B cell (primary cell): ENCODE measurements at regions not wholly inside any gene's neighbourhood (a gene's known extent, or its start where the extent isn't known, plus 50 kb on each side); places are given as distances from the start of the nearest gene placed in this dataset.

ENCODE experiments used
- ATAC-seq: fragments of 200-7000 bp; cut with Tn5 transposase; one replicate; pipeline ENCODE4 v1.10.0; 2021; ENCODE audit warnings: low read depth, mild to moderate bottlenecking, moderate number of reproducible peaks, moderate library complexity
- CTCF ChIA-PET: fragments of 350-600 bp; sonication (Branson Sonifier 250); formaldehyde crosslinking; loops from one replicate; lab custom pipeline; 2021; ENCODE audit warnings: antibody characterized with exemption, inconsistent platforms; lab: Charles Lee
- POLR2A ChIA-PET: fragments of 350-600 bp; sonication (Branson Sonifier 250); formaldehyde crosslinking; loops from one replicate; lab custom pipeline; 2021; ENCODE audit warnings: antibody characterized with exemption; lab: Charles Lee
- DNase-seq: peaks from one replicate; pipeline ENCODE4 v3.0.0; 2013
- H2AFZ ChIP-seq: 2 replicates; pipeline ENCODE4 v1.6.1; 2012; ENCODE audit warnings: mild to moderate bottlenecking, low read depth, low read length; ENCODE audit not compliant: insufficient read depth, poor library complexity, severe bottlenecking
- H3K27ac ChIP-seq, 2 donors: 1 replicate in 1 of 2; 2 replicates in 1 of 2; pipeline ENCODE4 v1.5.1; 2012 to 2013; ENCODE audit warnings: low read length in 2 of 2, mild to moderate bottlenecking in 2 of 2, moderate library complexity in 1 of 2
- H3K27me3 ChIP-seq, 4 experiments: fragments of 200-600 bp in 1 of 4; sonication (generic) in 1 of 4; replicated peaks in 1 of 4; 1 replicate in 2 of 4; 2 replicates in 2 of 4; pipeline versions ENCODE4 v1.6.1 to v1.7.0; 2013 to 2016; ENCODE audit warnings: low read length in 3 of 4, mild to moderate bottlenecking in 2 of 4, mixed read lengths in 1 of 4, moderate library complexity in 1 of 4; ENCODE audit not compliant: insufficient read depth in 4 of 4, control insufficient read depth in 3 of 4; ENCODE audit errors: control extremely low read depth in 1 of 4
- H3K36me3 ChIP-seq, 2 experiments: replicated peaks in 1 of 2; 1 replicate in 1 of 2; 2 replicates in 1 of 2; pipeline versions ENCODE4 v1.6.1 to v1.7.1; 2013; ENCODE audit warnings: low read length in 1 of 2; ENCODE audit not compliant: insufficient read depth in 2 of 2, control insufficient read depth in 1 of 2; ENCODE audit errors: control extremely low read depth in 1 of 2, extremely low read depth in 1 of 2
- H3K4me1 ChIP-seq, 2 donors: fragments of 200-600 bp in 1 of 2; sonication (generic) in 1 of 2; 1 replicate in 1 of 2; 2 replicates in 1 of 2; pipeline versions ENCODE4 v1.5.1 to v1.6.1; 2013 to 2017; ENCODE audit warnings: low read length in 2 of 2; ENCODE audit not compliant: control insufficient read depth in 2 of 2, insufficient read depth in 2 of 2
- H3K4me2 ChIP-seq: replicated peaks from 2 replicates; pipeline ENCODE3; 2012; ENCODE audit warnings: mild to moderate bottlenecking, low read depth, low read length; ENCODE audit not compliant: poor library complexity, severe bottlenecking
- H3K4me3 ChIP-seq, 5 experiments: fragments of 200-600 bp in 1 of 5; sonication (generic) in 1 of 5; 1 replicate in 3 of 5; 2 replicates in 2 of 5; pipeline versions ENCODE4 v1.5.1 to v1.7.0; 2011 to 2016; ENCODE audit warnings: low read length in 4 of 5, mild to moderate bottlenecking in 4 of 5, low read depth in 2 of 5, control low read depth in 1 of 5, moderate library complexity in 1 of 5; ENCODE audit not compliant: insufficient read depth in 1 of 5; ENCODE audit errors: control extremely low read depth in 1 of 5, extremely low read depth in 1 of 5
- H3K79me2 ChIP-seq: fragments of 200-600 bp; sonication (generic); one replicate; pipeline ENCODE4 v1.6.0; 2016; ENCODE audit warnings: low read length; ENCODE audit not compliant: control insufficient read depth, insufficient read depth
- H3K9ac ChIP-seq: fragments of 200-600 bp; sonication (generic); 2 replicates; pipeline ENCODE4 v1.6.1; 2017; ENCODE audit warnings: mild to moderate bottlenecking, low read length, moderate library complexity
- H3K9me3 ChIP-seq, 3 donors: one replicate each; pipeline versions ENCODE4 v1.6.1 to v1.7.1; 2013; ENCODE audit warnings: low read length in 2 of 3; ENCODE audit not compliant: control insufficient read depth in 2 of 3, insufficient read depth in 1 of 3; ENCODE audit errors: control extremely low read depth in 1 of 3
- H4K20me1 ChIP-seq: 2 replicates; pipeline ENCODE4 v1.6.0; 2012; ENCODE audit warnings: mild to moderate bottlenecking, low read length; ENCODE audit not compliant: insufficient read depth, control insufficient read depth, poor library complexity, severe bottlenecking
- H3K27ac Mint-ChIP-seq: one replicate; pipeline ENCODE4 v1.8.0; 2021; ENCODE audit warnings: mixed read lengths
- H3K27me3 Mint-ChIP-seq: one replicate; pipeline ENCODE4 v1.8.0; 2021; ENCODE audit warnings: mixed read lengths
- H3K4me1 Mint-ChIP-seq: one replicate; pipeline ENCODE4 v1.8.0; 2021; ENCODE audit warnings: mixed read lengths
- H3K4me3 Mint-ChIP-seq: one replicate; pipeline ENCODE4 v1.8.0; 2021; ENCODE audit warnings: mixed read lengths
- H3K9me3 Mint-ChIP-seq: one replicate; pipeline ENCODE4 v1.8.0; 2022; ENCODE audit warnings: mixed read lengths; ENCODE audit not compliant: insufficient read depth
- EZH2 ChIP-seq: IDR thresholded peaks from 2 replicates; pipeline ENCODE4 v1.6.1; 2012; ENCODE audit warnings: borderline replicate concordance, low read depth, mild to moderate bottlenecking, moderate library complexity, low read length; ENCODE audit not compliant: insufficient read depth, poor library complexity, severe bottlenecking
- WGBS: methylation state at CpG from one replicate; pipeline ENCODE4 v1.1.5; 2013; ENCODE audit warnings: missing lambda C conversion rate; ENCODE audit not compliant: insufficient coverage; 5-methylcytosine and 5-hydroxymethylcytosine counted together
- intact Hi-C: fragments of 100-400 bp; cut with micrococcal nuclease; formaldehyde crosslinking; loops from one replicate; pipeline ENCODE4 v1.10.0; 2022
- TF ChIP-seq, protein P1 (sequence below): fragments of 200-600 bp; IDR thresholded peaks from one replicate; pipeline ENCODE4 v1.8.0; 2022; ENCODE audit warnings: antibody characterized with exemption, mild to moderate bottlenecking

- no peak overlapping the region for H2AFZ ChIP-seq
- no peak overlapping the region for H3K4me3 ChIP-seq
- H3K4me2 ChIP-seq, result no peak overlapping the region
- no peak overlapping the region for H3K27ac ChIP-seq
- Mint-ChIP-seq H3K4me1 (no peaks in the 10 kb centered on the region), H3K27me3 (no peaks in the 10 kb centered on the region), H3K9me3 (peaks cover 6% of the 10 kb centered on the region), H3K4me3 (no peak overlapping the region), H3K27ac (no peak overlapping the region)
- H3K27me3 ChIP-seq, result no peaks in the 10 kb centered on the region
- no peaks in the 10 kb centered on the region for H3K9me3 ChIP-seq
- no peak for DNase-seq
- no CpG with 5 or more reads among the region's 4 CpGs for WGBS
- ChIA-PET CTCF (no interaction called here), POLR2A (no interaction called here)
- H3K9ac ChIP-seq, result no peak overlapping the region
- ATAC-seq, result no peak
- TF ChIP-seq EZH2, result no peak
- TF ChIP-seq, protein P1, sequence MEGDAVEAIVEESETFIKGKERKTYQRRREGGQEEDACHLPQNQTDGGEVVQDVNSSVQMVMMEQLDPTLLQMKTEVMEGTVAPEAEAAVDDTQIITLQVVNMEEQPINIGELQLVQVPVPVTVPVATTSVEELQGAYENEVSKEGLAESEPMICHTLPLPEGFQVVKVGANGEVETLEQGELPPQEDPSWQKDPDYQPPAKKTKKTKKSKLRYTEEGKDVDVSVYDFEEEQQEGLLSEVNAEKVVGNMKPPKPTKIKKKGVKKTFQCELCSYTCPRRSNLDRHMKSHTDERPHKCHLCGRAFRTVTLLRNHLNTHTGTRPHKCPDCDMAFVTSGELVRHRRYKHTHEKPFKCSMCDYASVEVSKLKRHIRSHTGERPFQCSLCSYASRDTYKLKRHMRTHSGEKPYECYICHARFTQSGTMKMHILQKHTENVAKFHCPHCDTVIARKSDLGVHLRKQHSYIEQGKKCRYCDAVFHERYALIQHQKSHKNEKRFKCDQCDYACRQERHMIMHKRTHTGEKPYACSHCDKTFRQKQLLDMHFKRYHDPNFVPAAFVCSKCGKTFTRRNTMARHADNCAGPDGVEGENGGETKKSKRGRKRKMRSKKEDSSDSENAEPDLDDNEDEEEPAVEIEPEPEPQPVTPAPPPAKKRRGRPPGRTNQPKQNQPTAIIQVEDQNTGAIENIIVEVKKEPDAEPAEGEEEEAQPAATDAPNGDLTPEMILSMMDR, result no peak
- no peaks in the 10 kb centered on the region for H3K79me2 ChIP-seq
- no peaks in the 10 kb centered on the region for H3K4me1 ChIP-seq
- H3K36me3 ChIP-seq, result no peaks in the 10 kb centered on the region
- no peaks in the 10 kb centered on the region for H4K20me1 ChIP-seq
- intact Hi-C loops, result no loop called here
Measured at GRCh38 chr3:78050276-78051065, 1010.6 kb downstream of the ROBO2 start.

DNA sequence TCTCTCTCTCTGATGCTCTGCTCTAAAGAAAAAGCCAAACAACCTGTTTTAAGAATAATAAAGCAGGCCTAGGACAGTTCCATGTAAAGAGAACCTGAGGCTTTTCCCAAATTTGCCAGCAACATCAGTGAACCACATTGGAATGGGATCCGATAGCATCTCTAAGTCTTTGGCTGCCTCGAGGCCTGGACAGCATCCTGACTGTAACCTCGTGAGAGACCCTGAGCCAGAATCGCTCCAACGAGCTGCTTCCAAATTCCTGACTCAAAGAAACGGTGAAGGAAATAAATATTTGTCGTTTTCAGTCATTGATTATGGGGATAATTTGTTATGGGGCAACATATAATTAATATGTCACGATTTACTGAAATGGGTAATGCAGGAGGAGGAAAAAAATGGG, 1012.8 kb downstream of the ROBO2 start:
- Mint-ChIP-seq H3K4me3 (no peak overlapping the region), H3K27ac (no peak overlapping the region), H3K9me3 (peaks cover 6% of the 10 kb centered on the region), H3K27me3 (no peaks in the 10 kb centered on the region), H3K4me1 (no peaks in the 10 kb centered on the region)
- no peaks in the 10 kb centered on the region for H3K4me1 ChIP-seq
- DNase-seq (no peak), ATAC-seq (no peak)
- no peaks in the 10 kb centered on the region for H3K27me3 ChIP-seq
- H3K4me3 ChIP-seq, result no peak overlapping the region
- no peaks in the 10 kb centered on the region for H4K20me1 ChIP-seq
- no peaks in the 10 kb centered on the region for H3K79me2 ChIP-seq
- intact Hi-C loops, result no loop called here
- ChIA-PET CTCF (no interaction called here), POLR2A (no interaction called here)
- H3K27ac ChIP-seq, result no peak overlapping the region
- 91% methylated on average over 7 of the region's 8 CpGs for WGBS
- H3K9ac ChIP-seq, result no peak overlapping the region
- no peak overlapping the region for H2AFZ ChIP-seq
- no peaks in the 10 kb centered on the region for H3K9me3 ChIP-seq
- no peak overlapping the region for H3K4me2 ChIP-seq
- no peak for TF ChIP-seq EZH2
- TF ChIP-seq, protein P1, result no peak
- no peaks in the 10 kb centered on the region for H3K36me3 ChIP-seq
